Right lobe of liver (tissue), 4 donors: ENCODE measurements at regions not wholly inside any gene's neighbourhood (a gene's known extent, or its start where the extent isn't known, plus 50 kb on each side); places are given as distances from the start of the nearest gene placed in this dataset.

ENCODE experiments used
- POLR2A ChIP-seq: fragments of 450-650 bp; IDR thresholded peaks from one replicate; pipeline ENCODE4 v1.6.1; 2017; ENCODE audit warnings: antibody characterized with exemption, mild to moderate bottlenecking
- TF ChIP-seq, protein P1 (sequence below), 4 donors: fragments of 200-600 bp in 3 of 4; fragments of 450-650 bp in 1 of 4; IDR thresholded peaks; one replicate each; pipeline versions ENCODE4 v1.5.1 to v1.8.0; 2016 to 2022; ENCODE audit warnings: antibody characterized with exemption in 4 of 4, mild to moderate bottlenecking in 2 of 4
- donor health status: DM: no; HTN: no; CAD: no.
- donor health status: DM: no; HTN: no; CAD: no.
- donor health status: DM: no; HTN: yes; CAD: no.

GRCh38 chr14:104467641-104468040 lies 111.9 kb upstream of the C14orf180 start:
- TF ChIP-seq POLR2A, result no peak
- TF ChIP-seq, protein P1, sequence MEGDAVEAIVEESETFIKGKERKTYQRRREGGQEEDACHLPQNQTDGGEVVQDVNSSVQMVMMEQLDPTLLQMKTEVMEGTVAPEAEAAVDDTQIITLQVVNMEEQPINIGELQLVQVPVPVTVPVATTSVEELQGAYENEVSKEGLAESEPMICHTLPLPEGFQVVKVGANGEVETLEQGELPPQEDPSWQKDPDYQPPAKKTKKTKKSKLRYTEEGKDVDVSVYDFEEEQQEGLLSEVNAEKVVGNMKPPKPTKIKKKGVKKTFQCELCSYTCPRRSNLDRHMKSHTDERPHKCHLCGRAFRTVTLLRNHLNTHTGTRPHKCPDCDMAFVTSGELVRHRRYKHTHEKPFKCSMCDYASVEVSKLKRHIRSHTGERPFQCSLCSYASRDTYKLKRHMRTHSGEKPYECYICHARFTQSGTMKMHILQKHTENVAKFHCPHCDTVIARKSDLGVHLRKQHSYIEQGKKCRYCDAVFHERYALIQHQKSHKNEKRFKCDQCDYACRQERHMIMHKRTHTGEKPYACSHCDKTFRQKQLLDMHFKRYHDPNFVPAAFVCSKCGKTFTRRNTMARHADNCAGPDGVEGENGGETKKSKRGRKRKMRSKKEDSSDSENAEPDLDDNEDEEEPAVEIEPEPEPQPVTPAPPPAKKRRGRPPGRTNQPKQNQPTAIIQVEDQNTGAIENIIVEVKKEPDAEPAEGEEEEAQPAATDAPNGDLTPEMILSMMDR (IDR thresholded peaks at IDR 0.05), result no peak
